HG03558 (cell line): ENCODE measurements at regions not wholly inside any gene's neighbourhood (a gene's known extent, or its start where the extent isn't known, plus 50 kb on each side); places are given as distances from the start of the nearest gene placed in this dataset.

Experiments used
- ATAC-seq: cut with Tn5 transposase; IDR thresholded peaks from one replicate; pipeline ENCODE4 v1.9.1; 2021; ENCODE audit warnings: moderate number of reproducible peaks; ENCODE audit not compliant: unreplicated experiment; ENCODE audit errors: extremely low read depth

GRCh38 chr9:8262625-8263622, 463.3 kb upstream of the DMAC1 start:
- ATAC-seq, result no peak

DNA sequence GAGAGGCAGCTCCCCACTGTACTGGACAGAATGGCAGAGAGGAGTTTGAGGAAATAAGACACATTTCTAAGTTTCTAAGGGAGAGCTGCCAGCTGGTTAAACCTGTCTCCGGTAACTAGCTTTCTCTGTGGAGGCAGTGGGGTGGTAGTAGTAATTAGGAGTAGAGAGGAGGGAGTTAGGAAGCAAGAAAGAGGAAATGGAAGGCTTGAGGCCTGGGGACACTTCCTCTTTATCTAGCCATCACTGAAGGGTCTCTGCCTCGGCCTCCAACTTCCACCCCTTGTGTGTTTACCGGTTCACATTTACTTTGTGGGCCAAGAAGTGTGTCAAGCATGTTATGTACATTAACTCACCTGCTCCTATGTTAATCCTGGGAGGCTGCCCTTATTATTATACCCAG, 462.2 kb upstream of the DMAC1 start:
- ATAC-seq, result no peak

DNA sequence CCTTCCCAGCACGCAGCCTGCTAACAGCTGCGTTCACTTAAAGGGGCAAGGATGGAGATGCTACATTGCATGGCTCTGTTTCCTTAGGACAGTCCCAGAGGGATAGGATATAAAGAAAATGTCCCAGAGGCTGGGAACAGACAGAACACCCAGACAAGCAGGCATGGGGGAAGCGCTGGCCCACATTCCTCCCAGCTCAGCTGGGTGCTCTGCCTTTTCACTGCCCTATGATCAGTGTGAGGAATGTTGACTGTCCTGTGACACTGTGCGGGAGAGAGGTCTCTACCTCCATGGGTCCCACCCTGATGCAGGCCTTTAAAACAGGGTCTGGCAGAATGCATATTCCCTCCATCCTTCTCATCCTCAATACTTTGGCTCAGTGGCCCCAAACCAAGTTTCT, 459.4 kb upstream of the DMAC1 start:
- ATAC-seq, result no peak

- ATAC-seq, result no peak
Observed at GRCh38 chr9:8256880-8257279, 457.3 kb upstream of the DMAC1 start.

DNA sequence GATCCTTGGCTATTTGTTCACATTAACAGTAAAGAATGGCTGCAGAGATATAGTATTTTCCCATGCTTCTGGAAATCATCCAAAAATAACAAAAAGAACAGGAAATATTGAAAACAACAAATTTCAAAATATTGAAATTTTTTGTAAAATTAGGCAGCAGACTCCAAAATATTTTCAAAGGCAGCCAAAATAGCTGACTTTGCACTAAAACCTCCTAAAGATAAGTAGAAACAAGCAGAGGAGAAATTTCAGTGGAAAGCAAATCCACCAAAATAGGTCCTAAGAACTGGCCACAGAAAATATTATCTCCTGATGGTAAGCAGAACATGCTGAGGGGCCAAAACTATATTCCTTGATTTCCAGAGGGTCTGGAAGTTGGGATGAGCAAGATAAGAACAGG, 456.3 kb upstream of the DMAC1 start:
- no peak for ATAC-seq

DNA sequence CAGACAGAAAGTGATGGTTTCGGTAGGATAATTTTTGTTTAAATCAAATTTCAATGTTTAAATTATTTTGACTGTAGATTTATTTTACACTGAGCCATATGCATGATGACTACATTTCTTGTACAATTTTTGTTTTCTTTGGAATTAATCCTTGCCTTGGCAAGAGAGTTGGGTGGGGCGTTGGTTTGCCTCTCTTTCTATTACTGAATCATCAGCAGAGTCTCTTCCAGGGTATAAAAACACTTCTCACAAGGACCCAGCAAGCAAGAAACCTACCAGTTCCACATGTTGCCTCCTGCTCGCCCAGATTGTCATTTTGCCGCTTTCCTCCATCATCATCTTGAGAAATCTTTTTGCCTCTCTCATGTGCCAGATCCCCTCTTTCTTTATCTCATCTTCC, 455.0 kb upstream of the DMAC1 start:
- no peak for ATAC-seq

DNA sequence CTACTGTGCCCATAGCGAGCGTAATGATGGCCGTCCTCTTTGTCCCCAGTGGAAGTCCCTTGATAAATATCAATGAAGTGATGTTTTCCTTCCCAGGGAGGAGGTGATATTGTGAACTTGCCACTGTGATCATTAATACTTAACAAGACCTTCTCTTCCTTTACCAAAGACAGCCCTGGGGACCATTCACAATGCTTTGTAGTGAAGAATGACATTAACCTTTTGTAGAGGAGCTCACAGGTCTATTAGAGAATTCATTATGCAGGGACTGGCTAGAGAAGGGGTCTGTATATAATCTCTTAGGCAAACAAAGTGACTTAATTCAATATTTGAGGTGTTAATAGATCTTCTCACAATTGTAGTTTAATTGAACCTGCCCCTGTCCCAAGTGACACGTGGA, 452.9 kb upstream of the DMAC1 start:
- no peak for ATAC-seq

- ATAC-seq, result no peak
Observed at GRCh38 chr9:8251566-8251965, 452.0 kb upstream of the DMAC1 start.

GRCh38 chr9:8244505-8245092, 445.0 kb upstream of the DMAC1 start:
- no peak for ATAC-seq

- ATAC-seq, result no peak
Observed at GRCh38 chr9:8241201-8241600, 441.6 kb upstream of the DMAC1 start.

- no peak for ATAC-seq
Observed at GRCh38 chr9:8237096-8237495, 437.5 kb upstream of the DMAC1 start.

GRCh38 chr9:8235489-8235888, 435.9 kb upstream of the DMAC1 start:
- ATAC-seq, result no peak

GRCh38 chr9:8234316-8234715, 434.7 kb upstream of the DMAC1 start:
- ATAC-seq, result no peak

GRCh38 chr9:8232726-8233125, 433.1 kb upstream of the DMAC1 start:
- no peak for ATAC-seq

GRCh38 chr9:8229226-8229625, 429.6 kb upstream of the DMAC1 start:
- ATAC-seq, result no peak

GRCh38 chr9:8224381-8224801, 424.8 kb upstream of the DMAC1 start:
- ATAC-seq, result no peak

DNA sequence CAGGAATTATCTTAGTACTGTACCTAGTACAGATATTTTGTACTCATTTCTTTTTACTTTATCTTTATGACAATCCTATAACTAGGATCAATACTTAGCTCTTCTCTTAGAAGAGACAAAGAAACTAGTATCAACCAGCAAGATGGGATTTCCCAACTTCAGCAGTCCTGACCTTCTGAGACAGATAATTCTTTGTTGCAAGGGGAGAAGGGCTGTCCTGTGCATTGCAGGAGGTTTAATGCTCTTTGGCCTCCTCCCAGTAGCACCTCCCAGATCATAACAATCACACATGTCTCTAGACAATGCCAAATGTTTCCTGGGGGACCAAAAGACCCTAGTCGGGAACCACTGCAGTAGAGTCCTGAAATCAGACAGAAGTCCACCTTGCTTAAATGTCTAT, 424.3 kb upstream of the DMAC1 start:
- no peak for ATAC-seq

DNA sequence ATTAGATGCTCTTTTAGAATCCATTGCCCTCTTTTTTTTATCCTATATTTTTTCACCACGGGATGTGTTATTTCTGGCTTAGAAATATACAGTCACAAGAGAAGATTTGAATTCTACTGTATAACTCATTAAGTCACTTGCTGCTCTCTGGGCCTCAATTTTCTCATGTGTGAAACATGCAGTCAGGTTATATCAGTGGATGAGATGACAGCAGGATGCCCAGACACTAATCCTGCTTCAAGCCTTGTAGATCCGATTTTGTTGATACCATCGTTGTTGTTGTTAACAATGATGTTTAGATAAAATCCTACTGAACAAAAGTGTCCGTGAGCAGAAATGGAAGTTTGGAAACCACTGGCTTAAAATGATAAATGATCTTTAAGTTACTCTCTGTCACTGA, 421.9 kb upstream of the DMAC1 start:
- ATAC-seq, result no peak

GRCh38 chr9:8208465-8208864, 408.9 kb upstream of the DMAC1 start:
- ATAC-seq, result no peak

DNA sequence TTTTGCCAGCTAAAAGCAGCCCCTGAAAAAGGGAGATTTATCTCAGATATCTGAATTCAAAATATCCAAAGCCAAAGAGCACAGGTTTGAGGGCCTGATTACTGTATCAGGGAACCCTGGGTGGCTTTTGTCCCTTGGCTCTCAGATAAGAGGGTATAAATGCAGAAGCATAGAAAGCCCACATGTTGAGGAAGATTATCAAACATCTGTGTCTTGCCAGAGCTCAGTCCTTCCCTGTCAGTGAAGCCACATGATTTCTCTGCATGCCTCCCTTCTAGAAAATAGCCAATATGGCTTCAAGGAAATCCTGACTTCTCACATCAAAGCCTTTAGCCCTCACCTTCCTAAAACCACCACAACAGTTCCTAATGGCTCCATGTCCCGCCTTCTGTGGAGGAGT, 408.0 kb upstream of the DMAC1 start:
- no peak for ATAC-seq

DNA sequence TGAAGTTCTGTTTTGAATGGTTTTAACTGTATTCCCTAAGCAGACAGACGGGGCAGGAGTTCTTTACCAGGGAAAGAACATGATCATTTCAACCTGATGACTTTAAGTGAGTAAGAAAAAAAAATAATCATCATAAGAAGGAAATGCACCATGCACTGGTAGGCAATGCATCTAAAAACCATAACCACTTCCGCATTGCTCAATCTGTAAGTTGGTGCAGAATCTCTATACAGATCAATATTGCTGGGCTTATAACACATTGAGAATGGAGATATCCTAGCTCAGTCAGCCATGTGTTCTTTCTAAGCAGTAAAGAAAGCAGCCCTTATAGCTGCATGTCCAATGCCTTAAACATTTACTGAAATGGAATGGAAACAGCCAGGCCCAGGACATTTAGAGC, 407.1 kb upstream of the DMAC1 start:
- no peak for ATAC-seq

DNA sequence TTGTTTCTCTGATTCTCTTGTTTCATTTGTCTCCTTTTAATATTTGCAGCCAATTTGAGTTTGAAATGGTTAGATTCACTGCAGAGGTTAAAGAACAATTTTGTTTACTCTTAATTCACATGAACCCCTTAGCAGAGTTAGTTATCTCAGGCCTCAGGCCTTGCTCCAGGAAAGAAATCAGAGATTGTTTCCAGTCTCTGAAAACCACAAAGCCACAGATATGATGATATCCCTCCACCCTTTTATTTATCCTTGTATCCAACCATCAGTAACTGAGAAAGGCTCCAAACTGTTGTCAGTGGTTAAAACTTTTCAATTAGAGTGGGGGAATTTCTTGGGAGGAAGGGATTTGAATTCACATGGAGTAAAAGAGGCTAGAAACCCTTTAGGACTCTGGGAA, 406.0 kb upstream of the DMAC1 start:
- no peak for ATAC-seq
